Anterior cingulate cortex (tissue), 58 donors: ENCODE measurements at regions not wholly inside any gene's neighbourhood (a gene's known extent, or its start where the extent isn't known, plus 50 kb on each side); places are given as distances from the start of the nearest gene placed in this dataset.

Source experiments
- DNase-seq, 58 donors: peaks; one replicate each; lab custom pipeline; 2025; lab: John Stamatoyannopoulos, UW

- no peak for DNase-seq
Measured at GRCh38 chr2:14189929-14190328, 442.6 kb upstream of the LRATD1 start.

- DNase-seq, result no peak
Measured at GRCh38 chr2:14194233-14194632, 438.3 kb upstream of the LRATD1 start.

GRCh38 chr2:14197293-14197692 is 435.2 kb upstream of the LRATD1 start:
- no peak for DNase-seq

GRCh38 chr2:14199040-14199439 is 433.5 kb upstream of the LRATD1 start:
- DNase-seq, result no peak

GRCh38 chr2:14219306-14219705 is 413.2 kb upstream of the LRATD1 start:
- DNase-seq, result no peak

GRCh38 chr2:14220101-14220500 is 412.4 kb upstream of the LRATD1 start:
- no peak for DNase-seq

GRCh38 chr2:14221466-14221865 is 411.1 kb upstream of the LRATD1 start:
- DNase-seq, result no peak

GRCh38 chr2:14223576-14223975 is 408.9 kb upstream of the LRATD1 start:
- DNase-seq, result no peak

GRCh38 chr2:14231391-14231898 is 401.1 kb upstream of the LRATD1 start:
- no peak for DNase-seq

GRCh38 chr2:14232217-14232616 is 400.3 kb upstream of the LRATD1 start:
- no peak for DNase-seq

- DNase-seq, result no peak
Measured at GRCh38 chr2:14234911-14235310, 397.6 kb upstream of the LRATD1 start.

GRCh38 chr2:14235667-14236066 is 396.9 kb upstream of the LRATD1 start:
- DNase-seq, result no peak

GRCh38 chr2:14237902-14238301 is 394.6 kb upstream of the LRATD1 start:
- no peak for DNase-seq

GRCh38 chr2:14239605-14240004 is 392.9 kb upstream of the LRATD1 start:
- no peak for DNase-seq

GRCh38 chr2:14240868-14241267 is 391.6 kb upstream of the LRATD1 start:
- DNase-seq, result no peak

- no peak for DNase-seq
Measured at GRCh38 chr2:14245901-14246300, 386.6 kb upstream of the LRATD1 start.

GRCh38 chr2:14255135-14255820 is 377.2 kb upstream of the LRATD1 start:
- DNase-seq, result no peak

- no peak for DNase-seq
Measured at GRCh38 chr2:14256890-14257289, 375.6 kb upstream of the LRATD1 start.

- DNase-seq, result no peak
Measured at GRCh38 chr2:14257801-14258507, 374.6 kb upstream of the LRATD1 start.

GRCh38 chr2:14261771-14262170 is 370.7 kb upstream of the LRATD1 start:
- DNase-seq, result no peak

GRCh38 chr2:14263053-14263452 is 369.5 kb upstream of the LRATD1 start:
- no peak for DNase-seq

- DNase-seq, result no peak
Measured at GRCh38 chr2:14270036-14270582, 362.4 kb upstream of the LRATD1 start.
